Lung (tissue), 11 donors: ENCODE measurements at regions not wholly inside any gene's neighbourhood (a gene's known extent, or its start where the extent isn't known, plus 50 kb on each side); places are given as distances from the start of the nearest gene placed in this dataset.

Experiments
- ATAC-seq: fragments of 200-7000 bp; cut with Tn5 transposase; one replicate; pipeline ENCODE4 v1.9.1; 2020; ENCODE audit warnings: moderate number of reproducible peaks; ENCODE audit not compliant: insufficient read depth, low FRiP score
- DNase-seq, 3 donors: peaks; one replicate each; pipeline ENCODE4 v3.0.0-alpha.2; 2013 to 2017
- H3K27ac ChIP-seq, 2 donors: one replicate each; pipeline ENCODE4 v1.5.1; 2013; ENCODE audit warnings: mild to moderate bottlenecking in 2 of 2, moderate library complexity in 2 of 2, control low read depth in 1 of 2, inconsistent platforms in 1 of 2, low read depth in 1 of 2, low read length in 1 of 2
- H3K27me3 ChIP-seq, 3 donors: one replicate each; pipeline ENCODE4 v1.5.1; 2013; ENCODE audit warnings: low read length in 2 of 3; ENCODE audit not compliant: control insufficient read depth in 3 of 3, insufficient read depth in 3 of 3
- H3K36me3 ChIP-seq, 4 donors: one replicate each; pipeline ENCODE4 v1.5.1; 2013; ENCODE audit warnings: low read length in 4 of 4, mild to moderate bottlenecking in 1 of 4, moderate library complexity in 1 of 4; ENCODE audit not compliant: control insufficient read depth in 4 of 4, insufficient read depth in 4 of 4
- H3K4me1 ChIP-seq, 5 donors: one replicate each; pipeline ENCODE4 v1.5.1; 2013; ENCODE audit warnings: low read length in 5 of 5, mild to moderate bottlenecking in 2 of 5, moderate library complexity in 1 of 5; ENCODE audit not compliant: control insufficient read depth in 5 of 5, insufficient read depth in 5 of 5
- H3K4me3 ChIP-seq: one replicate; pipeline ENCODE4 v1.5.1; 2013; ENCODE audit warnings: mild to moderate bottlenecking, control low read depth, moderate library complexity
- H3K9ac ChIP-seq, 2 donors: one replicate each; pipeline ENCODE4 v1.5.1; 2013; ENCODE audit warnings: low read length in 2 of 2, control low read depth in 1 of 2; ENCODE audit not compliant: insufficient read depth in 1 of 2
- H3K9me3 ChIP-seq, 4 donors: one replicate each; pipeline ENCODE4 v1.5.1; 2013; ENCODE audit warnings: low read length in 3 of 4, mild to moderate bottlenecking in 1 of 4, moderate library complexity in 1 of 4; ENCODE audit not compliant: control insufficient read depth in 4 of 4, insufficient read depth in 3 of 4
- CTCF ChIP-seq: IDR thresholded peaks from 2 replicates; pipeline ENCODE4 v1.5.1; 2012; ENCODE audit warnings: mild to moderate bottlenecking; ENCODE audit errors: control extremely low read depth, extremely low read depth
- WGBS, 2 donors: extraction: QIAGEN DNeasy Blood & Tissue Kit; methylation state at CpG; one replicate each; pipeline ENCODE4 v1.1.7; 2013; 5-methylcytosine and 5-hydroxymethylcytosine counted together
- donor health status: control.
- donor health status: control.
- donor health status: Bipolar disorder and iron deficiency.
- donor health status: healthy.
- donor health status: DM: yes; HTN: yes; CAD: no.

- no peaks in the 10 kb centered on the region for H3K4me1 ChIP-seq
- no peak overlapping the region for H3K4me3 ChIP-seq
- no peaks in the 10 kb centered on the region for H3K36me3 ChIP-seq
- H3K27ac ChIP-seq, result no peak overlapping the region
- no peak overlapping the region for H3K9ac ChIP-seq
- no peak for TF ChIP-seq CTCF
- no peaks in the 10 kb centered on the region for H3K27me3 ChIP-seq
- H3K9me3 ChIP-seq, result no peaks in the 10 kb centered on the region
- DNase-seq (no peak), ATAC-seq (no peak)
These were observed 179.7 kb downstream of the TNFSF18 start for GRCh38 chr1:172870901-172871606.

GRCh38 chr1:172874950-172875349 lies 175.8 kb downstream of the TNFSF18 start:
- no peak for TF ChIP-seq CTCF
- WGBS, 2 donors, result 46 to 75% methylated on average over 1 of the region's 1 CpG
- Histone ChIP-seq H3K4me1 (no peaks in the 10 kb centered on the region), H3K27me3 (no peaks in the 10 kb centered on the region), H3K9ac (no peak overlapping the region), H3K36me3 (no peaks in the 10 kb centered on the region), H3K9me3 (no peaks in the 10 kb centered on the region), H3K4me3 (no peak overlapping the region), H3K27ac (no peak overlapping the region)
- no peak for ATAC-seq
- DNase-seq, result no peak

GRCh38 chr1:172875892-172876291 lies 174.8 kb downstream of the TNFSF18 start:
- ATAC-seq (no peak), DNase-seq (no peak)
- Histone ChIP-seq H3K4me3 (no peak overlapping the region), H3K27ac (no peak overlapping the region), H3K27me3 (no peaks in the 10 kb centered on the region), H3K9me3 (no peaks in the 10 kb centered on the region), H3K9ac (no peak overlapping the region), H3K36me3 (no peaks in the 10 kb centered on the region), H3K4me1 (no peaks in the 10 kb centered on the region)
- TF ChIP-seq CTCF, result no peak

DNA sequence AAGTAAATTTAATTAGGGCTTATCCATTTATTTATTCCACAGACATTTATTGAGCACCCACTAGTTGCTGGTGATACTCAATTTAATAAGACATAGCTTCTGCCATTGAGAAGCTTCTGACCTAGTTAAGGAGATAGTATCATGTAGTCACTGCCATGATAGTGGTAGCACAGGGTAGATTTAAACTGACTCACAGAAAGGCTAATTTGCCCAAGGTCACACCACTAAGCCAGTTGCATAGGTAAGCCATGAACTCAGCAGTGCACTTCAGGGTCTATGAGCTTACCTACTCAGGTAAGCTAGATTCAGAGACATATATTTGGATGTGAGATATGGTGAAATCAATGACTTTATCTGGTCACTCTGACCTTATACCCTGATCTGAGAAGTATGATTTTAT lies 168.4 kb downstream of the TNFSF18 start:
- no peak overlapping the region for H3K9ac ChIP-seq
- no peaks in the 10 kb centered on the region for H3K4me1 ChIP-seq
- H3K4me3 ChIP-seq, result no peak overlapping the region
- no peak overlapping the region for H3K27ac ChIP-seq
- H3K36me3 ChIP-seq, result no peaks in the 10 kb centered on the region
- ATAC-seq (no peak), DNase-seq (no peak)
- no peaks in the 10 kb centered on the region for H3K9me3 ChIP-seq
- TF ChIP-seq CTCF, result no peak
- H3K27me3 ChIP-seq, result no peaks in the 10 kb centered on the region
